Forelimb muscle (tissue), 1 donor: ENCODE measurements at regions not wholly inside any gene's neighbourhood (a gene's known extent, or its start where the extent isn't known, plus 50 kb on each side); places are given as distances from the start of the nearest gene placed in this dataset.
A peak's percentile ranks its signal among the peaks of the same experiment; 100 is the strongest.

Experiments used
- DNase-seq: peaks from one replicate; pipeline ENCODE4 v3.0.0-alpha.2; 2013; ENCODE audit warnings: low read depth

DNA sequence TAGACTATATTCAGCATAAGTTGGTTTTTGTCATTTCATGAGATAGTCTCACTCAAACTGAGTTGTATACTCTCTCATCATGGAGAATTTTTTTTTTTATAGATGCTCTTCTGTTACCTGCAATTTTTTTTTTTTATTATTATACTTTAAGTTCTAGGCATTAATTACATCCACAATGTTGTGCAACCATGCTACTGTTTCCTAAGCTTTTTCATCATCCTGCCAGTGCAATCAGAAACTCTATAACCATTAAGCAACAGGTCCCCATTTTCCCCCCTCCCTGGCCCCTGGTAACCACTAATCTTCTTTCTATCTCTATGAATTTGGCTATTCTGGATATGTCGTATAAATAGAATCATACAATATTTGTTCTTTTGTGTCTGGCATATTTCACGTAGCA is 321.6 kb downstream of the STIM2 start:
- no peak for DNase-seq

DNA sequence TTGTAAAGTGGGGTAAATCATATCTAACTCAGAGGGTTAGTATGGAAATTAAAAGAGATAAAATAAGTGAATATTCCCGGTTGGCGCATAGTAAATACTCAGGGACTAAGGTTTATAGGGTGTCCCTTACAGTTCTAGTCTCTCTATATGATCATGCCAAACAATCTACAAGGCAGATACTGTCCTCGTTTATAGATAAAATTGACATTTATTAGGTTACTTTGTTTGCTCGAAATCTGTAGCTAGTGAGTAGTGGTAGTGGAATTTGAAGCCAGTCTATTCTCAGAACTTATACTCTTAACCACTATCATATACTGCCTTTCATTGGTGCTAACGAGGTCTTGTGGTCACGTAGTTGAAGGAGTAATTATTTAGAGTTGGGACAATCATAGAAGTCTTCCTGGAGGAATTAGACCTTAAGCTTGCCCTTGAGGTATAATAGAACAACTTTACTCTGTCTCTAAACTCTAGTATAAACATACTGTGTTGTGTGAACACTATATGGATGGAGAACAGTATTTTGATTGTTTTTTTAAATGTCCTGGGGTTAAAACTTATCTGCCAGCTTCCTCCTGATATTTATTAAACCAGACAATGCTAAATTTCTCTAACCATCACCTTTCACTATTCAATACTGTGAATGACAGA is 324.0 kb downstream of the STIM2 start:
- DNase-seq = no peak

DNA sequence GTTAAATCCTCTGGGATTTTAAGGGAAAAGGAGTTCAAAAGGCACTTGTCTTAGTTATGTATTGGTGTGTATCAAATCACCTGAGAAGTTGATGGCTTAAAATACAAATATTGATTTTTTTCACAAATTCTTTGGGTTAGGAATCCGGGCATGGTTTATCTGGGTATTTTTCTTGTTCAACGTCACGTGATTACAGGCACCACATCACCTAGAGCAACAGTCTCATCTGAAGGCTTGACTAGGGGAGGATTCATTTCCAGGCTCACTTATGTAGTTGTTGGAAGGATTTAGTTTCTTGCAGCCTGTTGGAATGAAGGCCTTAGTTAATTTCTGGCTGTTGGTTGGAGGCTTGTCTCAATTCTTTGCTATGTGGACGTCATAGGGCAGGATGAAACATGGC is 326.1 kb downstream of the STIM2 start:
- no peak for DNase-seq

DNA sequence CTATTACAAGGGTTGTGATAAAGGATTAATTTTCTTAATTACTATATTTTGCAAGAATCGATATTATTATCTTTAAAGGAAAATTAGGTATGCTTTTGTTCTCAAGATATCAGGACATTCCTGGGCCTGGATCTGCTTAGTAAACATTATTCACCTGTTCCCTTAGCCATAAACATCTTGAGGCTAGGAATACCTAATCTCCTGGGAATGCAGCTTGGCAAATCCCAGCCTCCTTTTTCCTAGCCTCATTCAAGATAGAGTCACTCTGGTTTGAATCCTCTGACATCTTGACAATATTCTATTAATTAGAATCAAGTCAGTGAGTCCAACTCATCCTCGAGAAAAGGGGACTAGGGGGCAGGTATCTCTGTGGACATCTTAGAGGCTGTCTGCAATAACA is 327.1 kb downstream of the STIM2 start:
- DNase-seq = no peak

DNA sequence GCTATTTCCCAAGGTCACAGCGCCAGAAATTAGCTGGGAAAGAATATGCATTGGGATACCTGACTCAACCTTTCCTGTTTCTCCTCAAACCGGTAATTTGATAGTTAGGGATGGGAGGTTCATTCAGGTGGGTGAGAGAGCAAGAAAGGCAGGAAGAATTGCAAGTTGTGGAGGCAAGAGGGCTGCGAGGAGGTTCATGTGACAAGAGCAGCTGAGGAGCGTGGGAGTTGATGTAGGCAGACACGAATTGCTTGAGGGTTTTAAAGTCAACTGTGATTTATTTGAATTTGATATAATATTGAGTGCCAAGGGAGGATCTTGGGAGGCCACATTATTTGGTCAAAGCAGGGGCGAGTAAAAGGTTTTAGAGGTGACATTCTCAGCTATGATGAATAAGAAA is 329.0 kb downstream of the STIM2 start:
- no peak for DNase-seq

DNA sequence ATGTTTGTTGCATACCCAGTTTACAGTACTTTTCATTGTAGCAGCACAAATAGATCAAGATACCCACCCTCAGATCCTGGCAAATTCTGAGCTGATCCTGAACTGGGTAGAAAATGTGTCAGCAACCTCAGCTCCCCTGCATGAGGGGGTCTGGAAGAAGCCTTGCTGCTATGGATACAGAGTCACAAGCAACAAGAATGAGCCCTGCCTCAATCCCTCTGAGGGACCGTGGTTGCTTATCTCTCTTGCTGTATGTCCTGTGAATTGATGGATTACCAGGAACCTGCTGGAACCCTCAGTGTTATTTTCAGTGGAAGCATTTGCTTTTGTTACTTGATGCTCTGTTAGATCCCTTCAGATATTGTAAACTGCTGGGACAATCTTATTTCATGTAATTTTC is 331.0 kb downstream of the STIM2 start:
- DNase-seq = no peak

DNA sequence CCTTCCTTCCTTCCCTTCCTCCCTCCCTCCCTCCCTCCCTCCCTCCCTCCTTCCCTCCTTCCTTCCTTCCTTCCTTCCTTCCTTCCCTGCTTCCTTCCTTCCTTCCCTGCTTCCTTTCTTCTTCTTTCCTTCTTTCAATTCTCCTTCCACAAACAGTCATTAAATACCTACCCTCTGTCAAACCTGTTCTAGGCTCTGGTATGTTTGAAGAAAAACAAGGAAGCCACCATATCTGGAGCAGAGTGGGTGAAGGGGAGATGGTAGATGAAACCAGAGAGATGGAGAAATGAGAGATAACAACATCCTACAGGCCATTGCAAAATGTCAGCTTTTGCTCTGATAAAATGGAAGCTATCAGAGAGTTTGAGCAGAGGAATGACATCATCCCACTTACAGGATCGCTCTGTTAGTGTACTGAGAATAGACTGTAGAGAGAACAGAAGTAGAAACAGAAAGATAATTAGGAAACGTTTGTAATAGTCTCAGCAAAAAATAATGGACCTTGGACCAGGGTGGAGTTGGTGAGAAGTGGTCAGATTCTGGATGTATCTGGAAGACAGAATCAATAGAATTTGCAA is 334.0 kb downstream of the STIM2 start:
- no peak for DNase-seq

DNA sequence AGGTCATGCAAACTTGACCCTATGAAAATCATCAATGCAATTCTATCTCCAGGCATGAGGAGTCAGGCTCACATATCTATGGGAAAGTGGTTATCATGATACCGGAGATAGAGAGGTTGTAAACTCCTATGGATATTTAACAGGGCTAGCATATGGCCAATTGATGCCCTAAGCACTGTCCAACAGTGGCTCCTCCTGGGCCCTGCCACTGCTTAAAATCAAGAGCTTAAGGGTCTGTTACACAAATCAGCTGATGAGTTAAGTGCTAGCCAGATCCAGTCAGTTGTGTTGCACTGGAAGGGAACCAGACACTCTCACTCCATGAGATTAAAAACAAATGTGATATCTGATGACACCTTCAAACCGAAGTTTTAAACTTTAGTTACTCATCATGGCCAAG is 337.6 kb downstream of the STIM2 start:
- DNase-seq = no peak

DNA sequence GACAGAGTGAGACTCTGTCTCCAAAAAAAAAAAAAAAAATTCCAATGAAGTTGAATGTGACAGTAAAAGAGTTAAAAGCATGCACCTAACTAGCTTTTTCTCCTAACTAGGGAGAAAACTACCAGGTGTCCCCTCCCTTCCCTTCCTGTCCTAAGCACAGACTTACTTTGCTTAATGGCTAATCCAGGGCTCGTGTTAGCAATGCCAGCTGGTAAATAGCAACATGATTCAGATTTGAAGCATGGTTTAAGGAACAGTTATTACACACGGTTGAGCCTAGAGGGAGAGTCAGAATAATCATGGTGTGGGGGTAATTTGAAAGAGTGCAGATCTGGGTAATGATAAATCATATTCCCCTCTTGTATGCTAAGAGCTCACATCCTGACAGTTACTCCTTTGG is 338.3 kb downstream of the STIM2 start:
- DNase-seq = no peak

DNA sequence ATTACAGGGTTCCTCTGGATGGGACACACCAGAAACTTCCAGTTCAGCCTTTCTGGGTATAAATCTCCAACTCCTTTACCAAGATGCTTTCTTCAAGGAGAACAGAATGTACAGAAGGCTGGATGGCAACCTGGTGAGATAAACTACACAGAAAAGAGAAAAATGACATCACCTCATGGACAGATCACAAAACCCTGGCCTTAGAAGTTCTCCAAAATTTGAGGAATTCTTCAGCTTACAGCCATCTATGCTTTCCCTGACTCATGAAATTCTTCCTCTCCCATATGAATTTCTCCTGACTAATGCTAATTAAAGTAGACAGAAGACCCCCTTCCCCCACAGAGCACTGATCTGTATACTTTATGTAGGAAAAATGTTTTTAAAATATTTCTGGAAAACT is 345.4 kb downstream of the STIM2 start:
- no peak for DNase-seq

DNA sequence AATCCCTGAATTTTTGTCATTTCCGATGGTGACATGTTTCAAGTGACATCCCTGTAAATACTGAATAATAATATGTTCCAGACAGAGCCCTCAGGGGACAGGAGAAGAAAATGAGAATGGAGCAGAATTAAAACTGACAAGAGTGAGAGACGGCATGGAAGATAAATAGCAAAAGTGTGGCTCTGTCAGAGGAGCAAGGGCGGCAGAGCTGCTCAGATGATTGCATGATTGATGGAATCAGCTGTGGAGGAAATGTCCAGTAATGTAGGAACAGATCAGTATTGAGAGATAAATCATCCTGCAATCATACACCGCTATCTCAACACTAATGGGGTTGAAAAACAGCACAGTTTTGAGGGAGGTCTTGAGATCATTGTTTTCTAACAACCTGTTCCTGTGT is 350.3 kb downstream of the STIM2 start:
- no peak for DNase-seq

DNA sequence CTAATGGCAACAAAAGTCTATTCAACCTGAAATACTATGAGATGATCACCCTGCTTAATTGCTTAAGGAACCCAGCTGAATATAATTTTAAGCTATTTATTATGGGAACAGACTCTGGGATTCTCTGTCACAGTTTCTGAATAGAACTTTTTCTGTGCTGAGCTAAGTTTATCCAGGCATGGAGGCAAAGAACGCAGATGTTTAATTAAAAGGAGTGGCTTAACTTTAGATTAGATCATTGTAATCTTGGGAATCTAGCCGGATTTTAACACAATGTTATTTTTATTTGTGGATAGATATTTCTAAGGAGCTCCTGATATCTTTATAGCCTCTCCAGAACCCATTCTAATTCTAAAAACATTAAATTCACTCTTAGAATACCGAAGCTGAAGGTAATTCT is 353.4 kb downstream of the STIM2 start:
- no peak for DNase-seq

DNA sequence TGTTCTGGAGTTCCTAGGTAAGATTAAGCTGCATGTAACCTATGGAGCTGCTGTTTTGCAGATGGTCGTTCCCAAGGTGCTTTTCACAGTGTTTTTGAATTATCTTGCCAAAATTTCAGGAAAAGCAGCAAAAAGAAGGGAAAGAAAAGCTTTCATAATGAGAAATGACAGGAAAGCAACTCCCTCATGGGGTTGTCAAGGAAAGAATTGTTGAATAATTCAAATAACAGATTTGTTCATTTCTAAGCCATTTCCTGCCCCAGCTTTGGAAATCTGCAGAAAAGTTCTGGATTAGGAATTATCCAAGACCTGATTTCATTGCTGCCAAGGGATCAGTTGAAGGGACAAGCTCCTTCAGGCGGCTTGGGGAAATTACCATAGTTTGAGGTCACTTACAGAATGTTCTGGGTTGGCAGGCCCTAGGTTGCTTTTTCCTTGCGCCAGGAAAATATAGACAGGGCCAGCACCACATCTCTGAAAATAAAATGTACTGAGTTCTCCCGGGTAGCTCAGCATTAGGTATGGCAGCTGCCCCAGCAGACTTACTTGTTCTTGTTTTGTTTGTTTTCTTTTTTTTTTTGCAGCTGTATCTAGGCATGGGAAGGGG is 354.7 kb downstream of the STIM2 start:
- peak; percentile 31 for DNase-seq

DNA sequence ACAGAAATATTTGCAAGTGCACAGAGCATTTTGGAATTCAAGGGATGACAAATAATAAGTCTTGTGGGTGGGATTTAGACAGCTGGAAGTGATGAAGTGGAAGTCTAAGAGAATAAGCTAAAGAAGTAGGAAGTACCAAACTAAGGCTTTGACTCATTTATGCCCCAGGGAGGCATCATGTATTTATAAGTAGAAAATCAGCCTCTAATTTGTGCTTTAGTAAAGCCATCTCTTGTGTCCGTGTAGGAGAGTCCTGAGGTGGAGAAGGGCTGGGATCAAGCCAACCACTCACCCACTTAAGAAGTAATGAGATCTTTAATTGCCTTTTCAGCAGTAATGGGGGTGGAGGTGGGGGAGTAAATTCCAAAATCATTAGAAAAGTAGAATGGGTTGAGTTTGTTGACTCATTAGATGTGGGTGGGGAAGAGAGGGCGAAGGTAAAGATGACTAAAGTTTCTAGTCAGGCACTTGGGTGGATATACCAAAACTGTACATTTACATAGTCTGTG is 356.7 kb downstream of the STIM2 start:
- no peak for DNase-seq

DNA sequence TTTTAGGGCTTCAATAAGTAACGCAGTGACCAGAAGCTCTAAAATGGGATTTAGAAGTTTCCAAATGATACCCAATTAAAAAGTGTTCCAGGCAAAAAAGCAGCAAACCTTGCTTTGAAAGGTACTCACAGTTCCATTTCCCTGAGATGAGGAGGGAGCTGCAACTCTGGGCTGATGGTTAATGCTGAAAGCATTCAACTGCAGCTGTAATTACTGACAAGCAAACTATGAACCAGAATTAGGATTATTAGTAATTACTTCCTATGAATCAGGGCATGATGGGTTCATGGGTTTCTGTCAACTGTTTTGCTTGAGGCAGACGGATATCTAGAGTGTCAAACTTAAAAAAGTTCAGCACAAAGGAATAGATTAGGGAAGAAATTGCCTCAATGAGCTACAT is 357.4 kb downstream of the STIM2 start:
- DNase-seq = no peak

DNA sequence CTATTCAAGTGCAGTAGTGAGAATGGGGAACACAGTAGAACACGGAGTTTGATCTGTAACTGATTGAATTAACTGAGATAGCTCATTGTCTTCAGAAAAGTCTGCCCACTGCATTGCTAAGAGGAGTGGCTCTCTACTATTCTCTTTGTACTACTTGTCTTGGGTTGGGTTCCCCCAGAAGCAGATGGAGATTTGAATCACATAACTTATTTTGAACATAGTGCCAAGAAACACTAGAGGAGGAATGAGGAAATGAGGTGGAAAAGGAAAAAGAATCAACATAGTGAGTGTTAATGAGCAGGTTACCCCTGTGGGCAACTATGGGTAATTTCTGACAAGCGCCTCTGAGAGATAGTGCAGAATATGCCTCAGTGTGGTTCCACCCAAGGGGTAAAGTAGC is 362.7 kb downstream of the STIM2 start:
- no peak for DNase-seq

DNA sequence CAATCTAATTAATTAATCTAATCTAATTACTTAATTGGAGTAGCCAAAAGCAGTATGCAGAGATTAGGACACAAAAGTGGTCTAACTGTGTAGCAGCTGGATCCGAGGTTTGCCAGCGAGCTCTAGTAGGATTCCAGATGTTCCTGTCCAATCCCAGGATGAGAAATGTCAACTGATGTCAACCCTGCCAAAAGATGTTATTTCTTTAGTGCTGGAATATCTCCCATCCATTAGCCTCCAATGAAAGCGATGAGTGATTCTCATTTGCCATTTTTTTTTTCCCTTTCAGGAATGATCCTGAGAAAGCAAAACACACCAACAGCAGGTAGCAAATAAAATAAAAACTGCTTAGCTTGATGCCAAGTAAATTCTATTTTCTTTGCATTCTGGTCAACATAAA is 372.9 kb downstream of the STIM2 start:
- DNase-seq = no peak

DNA sequence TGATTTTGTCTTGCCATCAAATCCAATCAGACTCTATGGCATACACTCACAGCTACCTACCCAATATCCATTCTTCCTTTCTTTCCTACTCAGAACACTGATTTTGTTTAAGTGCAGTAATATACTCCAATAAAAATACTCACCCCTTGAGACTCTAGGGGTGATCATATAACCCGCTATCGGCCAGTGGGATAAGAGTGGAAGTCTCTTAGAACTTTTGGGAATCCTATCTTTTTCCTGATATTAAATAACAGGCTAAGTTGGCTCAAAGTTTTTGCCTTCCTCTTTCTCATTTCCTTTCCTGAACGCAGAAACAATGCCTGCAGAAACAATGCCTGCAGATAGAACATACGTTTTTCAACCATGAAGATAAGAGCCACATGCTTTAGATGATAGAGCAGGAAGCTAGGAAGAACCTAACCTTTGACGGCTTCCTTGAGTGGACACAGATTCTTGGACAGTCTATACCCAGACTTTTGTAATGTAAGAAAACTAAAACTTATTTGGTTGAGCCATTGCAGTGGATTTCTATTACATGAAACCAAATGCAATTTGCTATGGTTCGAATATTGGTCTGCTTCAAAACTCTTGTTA is 373.8 kb downstream of the STIM2 start:
- DNase-seq = no peak

DNA sequence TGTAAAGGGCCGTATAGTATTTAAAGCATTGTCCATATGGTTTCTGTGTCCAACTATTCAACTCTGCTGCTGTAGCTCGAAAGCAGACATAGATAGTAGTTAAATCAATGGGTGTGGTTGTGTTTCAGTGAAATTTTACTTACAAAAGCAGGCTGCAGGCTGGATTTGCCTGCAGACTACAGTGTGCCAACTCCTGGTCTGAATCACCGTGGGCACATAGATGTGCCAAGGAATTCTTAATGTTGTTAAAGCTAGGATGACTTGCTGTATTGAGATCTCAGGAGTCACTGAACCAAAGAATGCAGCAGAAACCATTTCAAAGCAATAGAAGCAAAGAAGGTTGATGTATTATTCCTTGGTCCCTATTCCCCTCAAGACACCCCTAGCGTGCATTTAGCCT is 379.0 kb downstream of the STIM2 start:
- no peak for DNase-seq

DNA sequence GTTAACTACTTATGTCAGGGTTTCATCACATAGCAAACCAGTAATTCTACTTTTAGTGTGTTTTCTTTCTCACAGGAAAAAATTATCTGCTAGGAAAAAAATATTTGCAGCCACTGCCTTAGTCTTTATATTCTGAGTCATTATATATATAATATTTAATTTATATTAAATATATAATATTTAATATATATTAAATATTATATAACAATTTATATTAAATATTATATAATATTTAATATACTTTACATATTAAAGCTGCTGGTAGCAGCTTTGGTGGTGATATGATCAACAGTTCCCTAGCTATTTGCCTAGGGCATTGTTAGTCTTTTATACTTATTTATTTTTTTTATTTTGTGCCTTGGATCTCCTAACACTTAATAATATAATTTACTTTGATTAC is 381.6 kb downstream of the STIM2 start:
- DNase-seq = no peak

DNA sequence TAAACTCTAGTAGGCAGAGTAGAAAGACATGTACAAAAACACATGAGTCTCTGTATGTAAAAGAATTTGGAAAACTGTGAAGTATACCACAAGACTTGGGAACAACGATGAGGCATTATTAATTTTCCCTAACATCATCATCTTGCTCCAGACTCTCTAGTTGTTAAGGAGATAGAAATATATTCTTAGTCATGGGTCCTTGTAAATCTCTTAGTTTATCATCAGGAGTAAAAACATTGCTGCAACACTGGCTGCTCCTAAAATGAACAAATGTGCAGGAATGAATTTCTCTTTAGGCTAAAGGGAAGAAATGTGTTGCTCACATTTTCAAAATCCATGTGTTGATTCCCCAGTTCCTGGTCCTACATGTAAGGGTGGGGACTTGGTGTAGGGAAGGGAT is 384.6 kb downstream of the STIM2 start:
- DNase-seq = no peak

DNA sequence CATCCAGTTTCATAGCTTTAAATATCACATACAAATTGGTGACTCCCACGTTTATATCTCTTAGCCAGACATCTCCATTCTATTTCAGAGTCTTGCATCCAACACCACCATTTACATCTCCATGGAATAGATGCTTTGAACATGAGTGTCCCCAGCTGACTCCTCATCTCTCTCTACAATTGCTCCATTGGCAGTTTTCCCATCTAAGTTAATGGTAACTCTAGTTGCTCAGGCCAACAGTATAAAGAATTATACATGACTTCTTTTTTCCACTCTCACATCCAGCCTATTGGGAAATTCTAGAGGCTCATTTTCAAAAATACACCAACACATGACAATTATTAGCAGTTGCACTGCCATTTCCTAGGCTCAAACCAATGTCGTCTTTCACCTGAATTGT is 388.2 kb downstream of the STIM2 start:
- peak; percentile 71 for DNase-seq

DNA sequence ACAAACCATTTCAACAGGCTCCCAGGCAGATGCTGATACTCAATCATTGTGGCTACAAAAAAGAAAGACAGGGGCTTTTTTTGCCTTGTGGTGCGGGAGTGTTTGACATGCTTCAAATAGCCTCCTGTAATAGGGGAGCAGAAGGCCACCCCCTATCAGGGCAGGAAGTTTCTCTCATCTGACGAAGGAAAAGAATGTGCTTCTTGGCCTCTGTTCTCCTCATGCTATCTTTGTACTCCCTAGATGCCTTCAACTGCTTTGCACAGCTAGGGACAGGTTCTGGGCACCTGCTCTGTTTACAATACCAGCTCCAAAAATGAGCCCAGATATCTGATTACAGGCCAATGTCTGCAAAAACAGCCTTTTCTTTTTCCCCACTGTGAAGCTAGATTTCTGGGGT is 391.1 kb downstream of the STIM2 start:
- no peak for DNase-seq
